K562 (cell line): ENCODE measurements at regions not wholly inside any gene's neighbourhood (a gene's known extent, or its start where the extent isn't known, plus 50 kb on each side); places are given as distances from the start of the nearest gene placed in this dataset.

Experiments
- ATAC-seq: fragments of 200-7000 bp; cut with Tn5 transposase; 3 replicates; pipeline ENCODE4 v1.9.1; 2020; ENCODE audit warnings: moderate library complexity
- BruUV-seq: library from RNA; stranded (reverse); fragments of 400-500 nt; replicated peaks from 2 replicates; lab custom pipeline; 2021; lab: Mats Ljungman, UMichigan
- CTCF ChIA-PET: fragments of 300-600 bp; formaldehyde crosslinking; extraction: SDS; loops from one replicate; lab custom pipeline; 2021; ENCODE audit warnings: low intra/inter-chr PET ratio; lab: Yijun Ruan, JAX
- POLR2A ChIA-PET: fragments of 300-600, 350-650 bp; sonication (Branson Sonifier 250); formaldehyde crosslinking; extraction: SDS; loops from one replicate; lab custom pipeline; 2021; ENCODE audit warnings: antibody characterized with exemption, inconsistent platforms; lab: Yijun Ruan, JAX
- DNase-seq, 4 experiments: peaks; one replicate each; pipeline versions ENCODE4 v3.0.0 to v3.0.0-alpha.2; 2011 to 2018; ENCODE audit warnings: low spot score in 3 of 4, mixed read lengths in 3 of 4; ENCODE audit errors: extremely low read depth in 1 of 4
- FAIRE-seq: peaks from 2 replicates; lab custom pipeline; 2011; peaks lifted over from hg19 to GRCh38; lab: Jason Lieb, UNC
- H2AFZ ChIP-seq: 2 replicates; pipeline ENCODE4 v1.6.0; 2011; ENCODE audit warnings: low read depth, low read length, control low read depth, inconsistent platforms
- H3K27ac ChIP-seq: fragments of 200-600 bp; 3 replicates; pipeline ENCODE4 v1.8.0; 2011; ENCODE audit warnings: low read depth, mild to moderate bottlenecking, control low read depth, inconsistent platforms, low read length, moderate library complexity, mixed read lengths; ENCODE audit errors: extremely low read depth
- H3K27me3 ChIP-seq, 2 experiments: fragments of 300-600 bp in 1 of 2; 2 replicates in 1 of 2; 3 replicates in 1 of 2; pipeline versions ENCODE4 v1.6.0 to v1.8.0; 2011; ENCODE audit warnings: inconsistent platforms in 2 of 2, low read length in 2 of 2, mild to moderate bottlenecking in 1 of 2, mixed read lengths in 1 of 2, moderate library complexity in 1 of 2; ENCODE audit not compliant: control insufficient read depth in 2 of 2, insufficient read depth in 2 of 2
- H3K36me3 ChIP-seq: fragments of 300-600 bp; 3 replicates; pipeline ENCODE4 v1.8.0; 2011; ENCODE audit warnings: mild to moderate bottlenecking, low read length, inconsistent platforms; ENCODE audit not compliant: control insufficient read depth, insufficient read depth
- H3K4me1 ChIP-seq, 2 experiments: fragments of 200-600 bp in 1 of 2; replicated peaks in 1 of 2; 2 replicates in 1 of 2; 3 replicates in 1 of 2; pipeline versions ENCODE4 v1.5.1 to v1.8.0; 2011; ENCODE audit warnings: inconsistent platforms in 2 of 2, low read length in 2 of 2, mild to moderate bottlenecking in 1 of 2, mixed read lengths in 1 of 2, moderate library complexity in 1 of 2; ENCODE audit not compliant: control insufficient read depth in 2 of 2, insufficient read depth in 2 of 2
- H3K4me2 ChIP-seq: 2 replicates; pipeline ENCODE4 v1.6.1; 2011; ENCODE audit warnings: low read length, control low read depth, inconsistent platforms, mixed read lengths; ENCODE audit not compliant: insufficient read depth
- H3K4me3 ChIP-seq: fragments of 200-600 bp; sonication (generic), shearing (Covaris generic); 2 replicates; pipeline ENCODE4 v1.5.1; 2016; ENCODE audit warnings: control low read depth, inconsistent platforms
- H3K79me2 ChIP-seq: fragments of 200-600 bp; 3 replicates; pipeline ENCODE4 v1.8.0; 2011; ENCODE audit warnings: low read length, inconsistent platforms; ENCODE audit not compliant: control insufficient read depth, insufficient read depth
- H3K9ac ChIP-seq, 2 experiments: 2 replicates each; pipeline versions ENCODE4 v1.6.0 to v1.6.1; 2011; ENCODE audit warnings: low read depth in 2 of 2, low read length in 2 of 2, control low read depth in 1 of 2, inconsistent platforms in 1 of 2, mild to moderate bottlenecking in 1 of 2, mixed read lengths in 1 of 2; ENCODE audit not compliant: insufficient read depth in 1 of 2
- H3K9me1 ChIP-seq: one replicate; pipeline ENCODE4 v1.6.0; 2011; ENCODE audit warnings: inconsistent platforms, mild to moderate bottlenecking, low read length, moderate library complexity; ENCODE audit not compliant: control insufficient read depth, insufficient read depth
- H3K9me3 ChIP-seq: replicated peaks from 2 replicates; pipeline ENCODE4 v1.5.1; 2011; ENCODE audit warnings: low read depth, low read length, inconsistent platforms; ENCODE audit not compliant: control insufficient read depth, insufficient read depth
- H4K20me1 ChIP-seq: replicated peaks from 2 replicates; pipeline ENCODE4 v1.6.1; 2011; ENCODE audit warnings: low read length, inconsistent platforms, mixed read lengths; ENCODE audit not compliant: control insufficient read depth, insufficient read depth
- HDAC8 ChIP-seq: fragments of 450-650 bp; IDR thresholded peaks from 2 replicates; pipeline ENCODE4 v1.6.1; 2016; ENCODE audit warnings: mild to moderate bottlenecking, missing genetic modification characterization, moderate library complexity, missing compliant biosample characterization
- HMGN3 ChIP-seq: IDR thresholded peaks from 2 replicates; pipeline ENCODE4 v1.6.1; 2011; ENCODE audit warnings: borderline replicate concordance, low read depth, mild to moderate bottlenecking, mixed read lengths, low read length; ENCODE audit not compliant: insufficient read length; ENCODE audit errors: extremely low read depth
- HOMEZ ChIP-seq: fragments of 250-450 bp; sonication (Bioruptor Pico); IDR thresholded peaks from 2 replicates; pipeline ENCODE4 v1.4.0; 2020; ENCODE audit warnings: mild to moderate bottlenecking, moderate library complexity
- LARP7 ChIP-seq: fragments of 450-650 bp; IDR thresholded peaks from 2 replicates; pipeline ENCODE4 v1.6.1; 2016
- WGBS: fragments of 100-300 bp; shearing (Covaris generic); methylation state at CpG from one replicate; pipeline ENCODE4 v1.1.6; 2016; ENCODE audit warnings: low coverage, mixed read lengths; ENCODE audit not compliant: insufficient coverage; ENCODE audit errors: missing lambda C conversion rate; 5-methylcytosine and 5-hydroxymethylcytosine counted together
- in situ Hi-C: fragments of 300-500 bp; cut with MboI; formaldehyde crosslinking; loops from 4 replicates; pipeline ENCODE4 v1.15.0; 2018; ENCODE audit warnings: inconsistent platforms, mixed read lengths
- intact Hi-C: fragments of 100-400 bp; cut with micrococcal nuclease; formaldehyde crosslinking; loops from 2 replicates; pipeline ENCODE4 v1.14.2; 2022

GRCh38 chr20:58097429-58097828, 131.0 kb downstream of the ANKRD60 start:
- intact Hi-C loops, result no loop called here
- Histone ChIP-seq H3K9me1 (no peaks in the 10 kb centered on the region), H3K4me3 (no peak overlapping the region), H2AFZ (no peak overlapping the region), H3K27ac (no peak overlapping the region), H3K9me3 (no peaks in the 10 kb centered on the region), H3K36me3 (no peaks in the 10 kb centered on the region), H3K4me2 (no peak overlapping the region), H4K20me1 (peaks cover 3% of the 10 kb centered on the region; the same call in 1 of the 2 replicates), H3K4me1 (no peaks in the 10 kb centered on the region), H3K9ac (no peak overlapping the region), H3K79me2 (no peaks in the 10 kb centered on the region), H3K27me3 (peaks cover 6 to 33% of the 10 kb centered on the region in 2 experiments; a peak in 4 of 5 replicates)
- in situ Hi-C loops, result no loop called here
- ChIA-PET CTCF (no interaction called here), POLR2A (interaction anchor here (1.0 kb wide), 1 partner anchor 11 kb away, joined by 3 read pairs; no protein-coding TSS in a partner anchor)
- FAIRE-seq (no peak), ATAC-seq (no peak), DNase-seq (no peak)
- no peak for TF ChIP-seq HMGN3
- no peak for TF ChIP-seq HDAC8 (tag)
- TF ChIP-seq LARP7, result no peak
- no peak for TF ChIP-seq HOMEZ (CRISPR knock-in tag)
- BruUV-seq, result no TSS peak
- WGBS, result 3% methylated on average over 4 of the region's 4 CpGs
